HG03571 (cell line): ENCODE measurements at regions not wholly inside any gene's neighbourhood (a gene's known extent, or its start where the extent isn't known, plus 50 kb on each side); places are given as distances from the start of the nearest gene placed in this dataset.
"Not testable (repeated sequence)": the region's sequence is repeated elsewhere in the genome, so short reads cannot be mapped to it uniquely, and the experiment has no call there.

ENCODE experiments used
- ATAC-seq: cut with Tn5 transposase; IDR thresholded peaks from one replicate; pipeline ENCODE4 v1.9.1; 2021; ENCODE audit not compliant: unreplicated experiment

GRCh38 chr13:34721631-34722595 is 220.2 kb upstream of the NBEA start:
- ATAC-seq = no peak

- no peak for ATAC-seq
Measured at GRCh38 chr13:34722922-34723321, 219.1 kb upstream of the NBEA start.

- no peak for ATAC-seq
Measured at GRCh38 chr13:34730961-34731360, 211.1 kb upstream of the NBEA start.

DNA sequence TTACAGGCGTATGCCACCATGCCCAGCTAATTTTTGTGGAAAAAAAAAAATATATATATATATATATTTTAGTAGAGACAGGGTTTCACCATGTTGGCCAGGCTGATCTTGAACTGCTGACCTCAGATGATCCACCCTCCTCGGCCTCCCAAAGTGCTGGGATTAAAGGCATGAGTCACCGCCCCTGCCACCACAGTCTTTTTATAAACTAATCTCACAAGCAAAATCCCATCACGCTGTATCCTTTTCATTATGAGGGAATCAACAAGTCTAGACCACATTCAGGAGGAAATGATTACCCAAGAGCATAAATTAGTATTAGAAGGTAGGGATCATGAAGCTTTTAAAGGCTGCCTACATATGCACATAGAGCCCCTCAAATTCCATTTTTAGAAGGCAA is 210.6 kb upstream of the NBEA start:
- no peak for ATAC-seq

DNA sequence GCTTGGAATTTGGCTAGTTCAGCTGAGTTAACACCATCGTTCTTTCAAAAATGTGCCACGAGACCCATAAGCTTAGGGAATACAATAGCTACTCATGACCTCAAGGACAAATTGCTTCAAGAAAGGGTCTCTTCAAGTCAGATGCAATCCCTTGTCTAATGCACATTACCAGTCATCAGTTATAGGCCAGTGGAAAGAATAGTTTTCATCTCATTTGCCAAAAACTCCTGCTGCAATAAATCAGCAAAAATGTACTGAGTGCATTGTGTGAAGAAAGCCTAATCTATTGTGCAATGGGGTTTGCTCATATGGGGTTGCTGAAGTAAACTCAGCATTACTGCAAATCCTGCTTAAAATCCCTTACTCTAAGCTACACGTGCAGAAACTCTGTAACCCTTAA is 208.3 kb upstream of the NBEA start:
- no peak for ATAC-seq

DNA sequence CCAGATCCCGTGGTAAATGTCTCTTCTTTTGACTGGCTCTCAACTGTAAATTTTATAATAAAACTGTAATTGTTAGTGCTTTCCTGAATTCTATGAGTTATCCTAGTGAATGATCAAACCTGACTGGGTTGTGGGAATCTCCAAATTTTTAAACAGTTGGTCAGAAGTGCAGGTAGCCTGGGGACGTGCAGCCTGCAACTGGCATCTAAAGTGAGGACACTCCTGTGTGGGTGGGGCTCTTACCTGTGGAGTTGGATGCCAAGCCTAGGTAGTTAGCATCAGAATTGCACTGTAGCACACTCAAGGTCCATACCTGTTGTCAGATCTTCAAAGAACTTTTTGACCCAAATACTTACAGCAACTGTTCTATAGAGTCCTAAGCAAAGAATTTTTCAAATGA is 207.1 kb upstream of the NBEA start:
- no peak for ATAC-seq

GRCh38 chr13:34738254-34738992 is 203.6 kb upstream of the NBEA start:
- ATAC-seq = no peak

GRCh38 chr13:34747056-34747455 is 195.0 kb upstream of the NBEA start:
- not testable (repeated sequence) for ATAC-seq

GRCh38 chr13:34747507-34747906 is 194.6 kb upstream of the NBEA start:
- no peak for ATAC-seq

GRCh38 chr13:34748073-34748472 is 194.0 kb upstream of the NBEA start:
- ATAC-seq = no peak

DNA sequence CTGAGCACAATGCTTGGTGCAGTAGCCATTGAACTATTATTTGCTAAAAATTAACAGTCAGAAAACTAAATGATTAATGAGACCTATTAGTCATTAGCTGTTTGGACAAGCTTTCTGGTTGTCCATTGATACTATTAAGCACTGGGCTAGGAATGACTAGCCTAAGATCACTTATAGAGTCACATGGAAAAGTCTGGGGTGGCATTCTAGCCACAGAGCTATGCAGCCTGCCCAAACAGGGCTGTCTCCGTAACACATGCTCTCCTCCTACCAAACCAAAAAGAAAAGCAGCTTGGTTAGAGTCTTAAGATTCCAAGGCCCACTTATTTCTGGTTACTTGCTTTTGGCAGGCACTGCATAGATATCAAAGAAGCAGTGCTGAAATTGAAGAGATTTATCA is 193.5 kb upstream of the NBEA start:
- ATAC-seq = no peak

GRCh38 chr13:34749046-34749445 is 193.0 kb upstream of the NBEA start:
- ATAC-seq = no peak

GRCh38 chr13:34750078-34750931 is 191.8 kb upstream of the NBEA start:
- ATAC-seq = no peak

GRCh38 chr13:34751044-34751443 is 191.0 kb upstream of the NBEA start:
- no peak for ATAC-seq

DNA sequence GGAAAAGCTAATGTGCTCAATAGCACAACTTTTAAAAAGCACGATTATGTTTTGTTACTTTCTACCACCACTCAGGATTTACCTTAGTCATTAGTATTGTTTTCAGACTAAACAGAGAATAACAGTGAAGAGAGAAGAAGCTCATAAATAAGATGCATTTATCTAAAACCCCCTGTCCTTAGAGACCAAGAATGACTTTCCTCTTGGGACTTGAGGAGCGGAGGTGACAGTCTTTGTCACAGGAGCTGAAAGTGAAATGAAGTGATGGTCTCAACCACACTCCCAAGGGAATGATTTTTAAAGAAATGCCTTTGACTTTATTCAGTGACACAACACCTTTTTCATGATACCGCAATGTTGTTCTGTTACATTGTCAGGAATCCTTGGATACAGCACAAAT is 190.6 kb upstream of the NBEA start:
- ATAC-seq = no peak

- no peak for ATAC-seq
Measured at GRCh38 chr13:34752283-34752960, 189.6 kb upstream of the NBEA start.

GRCh38 chr13:34756136-34756535 is 185.9 kb upstream of the NBEA start:
- no peak for ATAC-seq

DNA sequence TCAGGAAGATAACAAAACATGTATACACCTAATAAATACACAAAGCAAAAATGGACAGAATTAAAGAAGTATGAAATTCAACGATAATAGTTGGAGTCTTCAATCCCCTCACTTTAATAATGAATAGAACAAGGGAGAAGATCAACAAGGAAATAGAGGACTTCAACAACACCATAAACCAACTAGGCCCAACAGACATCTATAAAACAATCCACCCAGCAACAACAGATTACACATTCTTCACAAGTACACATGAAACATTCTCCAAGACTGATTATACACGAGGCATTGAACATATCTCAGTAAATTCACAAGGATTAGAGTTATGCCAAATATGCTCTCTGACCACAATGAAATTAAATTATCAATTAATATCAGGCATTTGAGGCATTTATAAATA is 185.5 kb upstream of the NBEA start:
- ATAC-seq = no peak

DNA sequence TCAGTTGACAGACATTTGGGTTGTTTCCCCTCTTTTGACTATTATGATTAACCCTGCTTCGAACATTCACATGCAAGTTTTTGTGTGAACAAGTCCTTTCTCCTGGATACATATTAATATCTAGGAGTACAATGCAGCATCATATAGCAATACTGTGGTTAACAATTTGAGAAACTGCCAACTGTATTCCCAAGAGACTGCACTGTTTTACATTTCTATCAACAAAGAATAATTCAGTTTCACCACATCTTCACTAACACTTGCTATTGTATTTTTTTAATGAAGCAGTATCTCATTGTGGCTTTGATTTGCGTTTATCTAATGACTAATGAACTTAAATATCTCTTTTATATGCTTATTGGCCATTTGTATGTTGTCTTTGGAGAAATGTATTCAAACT is 184.6 kb upstream of the NBEA start:
- ATAC-seq = no peak

- no peak for ATAC-seq
Measured at GRCh38 chr13:34758628-34759027, 183.4 kb upstream of the NBEA start.

- ATAC-seq = no peak
Measured at GRCh38 chr13:34762312-34762711, 179.8 kb upstream of the NBEA start.
